Posterior cingulate gyrus (tissue), 11 donors: ENCODE measurements at regions not wholly inside any gene's neighbourhood (a gene's known extent, or its start where the extent isn't known, plus 50 kb on each side); places are given as distances from the start of the nearest gene placed in this dataset.
"Not testable (repeated sequence)": the region's sequence is repeated elsewhere in the genome, so short reads cannot be mapped to it uniquely, and the experiment has no call there.

Source experiments
- DNase-seq, 10 donors: peaks; one replicate each; pipeline versions ENCODE4 v3.0.0 to v3.0.0-alpha.2; 2020 to 2021; ENCODE audit warnings: mixed read lengths in 3 of 10
- intact Hi-C: fragments of 100-400 bp; cut with DNase I; formaldehyde crosslinking; loops from one replicate; pipeline ENCODE4 v1.15.1; 2023

DNA sequence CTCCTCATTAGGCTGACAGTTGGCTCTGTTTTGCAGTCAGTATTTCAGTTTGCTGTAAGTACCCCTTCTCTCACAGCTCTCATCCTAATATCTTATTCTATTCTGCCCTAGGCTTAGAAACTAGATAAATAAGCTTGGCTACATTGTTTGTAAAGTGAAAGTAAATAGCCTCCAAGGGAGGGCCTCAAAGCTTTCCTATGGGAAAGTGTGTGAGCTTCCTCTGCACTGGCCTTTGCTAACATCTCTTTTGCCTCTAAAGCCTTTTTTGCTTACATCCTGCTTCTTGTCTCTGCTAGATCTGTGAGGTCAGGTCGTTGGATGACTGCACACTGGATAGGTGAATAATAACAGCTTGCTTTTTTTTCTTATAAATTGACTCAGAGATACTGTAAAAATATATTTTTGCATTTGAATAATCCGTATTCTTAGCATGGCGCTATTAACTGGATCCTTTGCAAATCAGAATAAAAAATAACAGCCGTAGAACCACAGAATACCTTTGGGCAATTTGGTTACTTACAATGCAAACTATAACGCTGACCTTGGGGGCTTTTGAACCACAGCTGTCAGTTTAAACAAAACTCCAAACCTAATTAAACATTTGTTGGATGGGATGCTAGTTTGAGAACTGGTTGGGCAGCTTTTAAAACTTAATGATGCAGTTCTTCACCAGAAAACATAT is 55.1 kb downstream of the TTC6 start:
- intact Hi-C loops, result no loop called here

DNA sequence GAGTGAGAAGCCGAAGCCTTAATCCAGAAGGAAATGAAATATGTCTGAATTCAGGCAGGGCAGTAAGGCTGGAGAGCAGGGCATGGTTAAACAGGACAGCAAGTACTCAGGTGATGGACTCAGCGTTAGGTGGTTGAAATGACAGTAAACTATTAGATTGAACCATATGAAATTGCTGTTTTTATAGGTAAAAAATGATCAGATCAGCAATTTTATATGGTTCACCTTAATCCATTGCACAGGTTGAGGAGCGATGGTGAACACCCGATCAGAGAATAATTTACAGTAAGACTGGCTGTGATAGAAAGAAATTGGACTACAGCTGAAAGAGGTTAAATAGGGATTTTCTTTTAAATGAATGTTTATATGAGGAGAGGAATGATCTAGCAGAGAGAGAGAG is 56.6 kb downstream of the TTC6 start:
- intact Hi-C loops, result no loop called here
- no peak for DNase-seq

More for the DNA sequence above, 55.1 kb downstream of the TTC6 start:
- DNase-seq, result no peak

DNA sequence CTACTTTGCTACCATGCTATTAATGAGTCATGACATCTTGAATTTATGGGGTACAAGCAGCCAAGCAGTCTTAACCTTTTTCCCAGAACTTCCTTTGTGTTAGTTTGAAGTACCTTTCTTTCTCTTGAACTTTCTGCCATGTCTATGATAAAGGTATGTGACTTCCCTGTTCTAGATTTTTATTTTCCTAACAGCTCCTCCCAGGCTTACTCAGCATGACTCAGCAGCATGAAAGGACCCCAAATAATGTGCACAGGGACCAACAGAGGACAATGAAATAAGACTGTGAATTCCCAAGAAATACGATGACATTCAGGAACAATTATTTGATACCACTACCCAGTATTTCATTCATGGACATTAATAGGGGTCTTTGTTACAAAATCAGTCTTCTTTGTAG is 60.0 kb downstream of the TTC6 start:
- DNase-seq, result no peak
- intact Hi-C loops, result no loop called here

- intact Hi-C loops, result no loop called here
- DNase-seq, result no peak
Measured at GRCh38 chr14:37658156-37658555, 62.7 kb downstream of the TTC6 start.

DNA sequence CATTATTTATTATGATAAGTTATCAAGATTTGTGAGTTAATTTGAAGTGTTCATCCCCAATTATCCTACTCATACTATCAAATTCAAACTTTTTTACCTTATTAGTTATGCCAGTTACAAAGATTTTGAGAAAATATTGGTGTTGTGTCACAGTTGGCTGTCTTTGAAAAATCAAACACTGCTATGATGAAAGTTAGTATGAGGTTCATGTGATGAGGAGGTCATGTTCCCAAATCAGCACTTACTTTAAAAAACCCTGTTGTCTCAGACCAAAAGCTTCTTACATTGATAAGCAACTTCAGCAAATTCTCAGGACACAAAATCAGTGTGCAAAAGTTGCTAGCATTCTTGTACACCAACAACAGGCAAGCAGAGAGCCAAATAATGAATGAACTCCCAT is 68.1 kb downstream of the TTC6 start:
- intact Hi-C loops, result no loop called here
- DNase-seq, result no peak

- no peak for DNase-seq
Measured at GRCh38 chr14:37665479-37665878, 70.0 kb downstream of the TTC6 start.

DNA sequence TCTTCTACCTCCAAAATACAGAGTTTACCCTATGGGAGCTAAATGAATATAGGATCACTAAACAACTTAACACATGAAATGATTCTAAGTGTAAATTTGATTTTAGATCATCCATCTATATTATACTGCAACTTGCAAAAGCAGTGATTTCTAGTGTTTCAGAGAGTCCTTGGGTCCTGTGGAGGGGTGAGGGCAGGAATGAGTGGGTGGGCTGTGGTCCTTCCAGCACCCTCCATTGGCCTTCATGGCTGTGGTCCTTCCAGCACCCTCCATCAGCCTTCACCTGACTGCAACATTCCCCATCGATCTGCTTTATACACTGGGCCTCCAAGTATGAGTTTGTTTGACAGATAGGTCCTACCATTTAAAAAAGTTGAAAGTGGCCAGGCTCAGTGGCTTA is 70.5 kb downstream of the TTC6 start:
- no peak for DNase-seq
- intact Hi-C loops, result no loop called here

More at GRCh38 chr14:37665479-37665878, 70.0 kb downstream of the TTC6 start:
- intact Hi-C loops, result no loop called here

GRCh38 chr14:37668646-37669045 is 73.2 kb downstream of the TTC6 start:
- intact Hi-C loops, result no loop called here
- DNase-seq, result no peak

- DNase-seq, result no peak
- intact Hi-C loops, result no loop called here
Measured at GRCh38 chr14:37669242-37669641, 73.8 kb downstream of the TTC6 start.

GRCh38 chr14:37673439-37673838 is 78.0 kb downstream of the TTC6 start:
- intact Hi-C loops, result no loop called here
- DNase-seq, result no peak

DNA sequence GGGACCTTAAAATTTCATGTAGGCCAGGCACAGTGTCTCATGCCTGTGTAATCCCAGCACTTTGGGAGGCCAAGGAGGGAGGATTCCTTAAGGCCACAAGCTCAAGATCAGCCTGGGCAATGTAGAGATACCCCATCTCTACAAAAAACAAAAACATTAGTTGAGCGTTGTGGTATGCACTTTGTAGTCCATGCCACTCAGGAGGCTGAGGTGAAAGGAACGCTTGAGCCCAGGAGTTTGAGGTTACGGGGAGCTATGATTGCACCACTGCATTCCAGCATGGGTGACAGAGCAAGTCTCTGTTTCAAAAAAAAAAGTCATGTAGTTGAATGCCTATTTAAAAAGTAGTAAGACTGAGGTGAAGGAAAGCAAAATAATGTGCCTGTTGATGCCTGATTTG is 83.5 kb downstream of the TTC6 start:
- intact Hi-C loops, result no loop called here
- DNase-seq, result no peak

DNA sequence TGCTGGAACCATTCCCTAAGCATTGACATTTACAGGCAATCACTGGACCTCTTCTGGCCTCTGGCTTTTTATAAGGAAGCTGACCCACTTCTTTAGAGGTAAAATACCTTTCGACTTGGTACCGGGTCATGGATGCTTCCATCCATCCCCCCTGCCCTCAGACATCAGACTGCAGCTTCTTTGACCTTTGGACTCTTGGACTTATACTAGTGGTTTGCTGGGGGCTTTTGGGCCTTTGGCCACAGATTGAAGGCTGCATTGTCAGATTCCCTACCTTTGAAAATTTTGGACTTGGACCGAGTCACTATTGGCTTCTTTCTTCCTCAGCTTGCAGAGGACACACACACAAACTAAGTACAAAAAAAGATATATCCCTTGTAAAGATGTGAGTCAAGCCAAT is 86.1 kb downstream of the TTC6 start:
- no peak for DNase-seq
- intact Hi-C loops, result no loop called here

DNA sequence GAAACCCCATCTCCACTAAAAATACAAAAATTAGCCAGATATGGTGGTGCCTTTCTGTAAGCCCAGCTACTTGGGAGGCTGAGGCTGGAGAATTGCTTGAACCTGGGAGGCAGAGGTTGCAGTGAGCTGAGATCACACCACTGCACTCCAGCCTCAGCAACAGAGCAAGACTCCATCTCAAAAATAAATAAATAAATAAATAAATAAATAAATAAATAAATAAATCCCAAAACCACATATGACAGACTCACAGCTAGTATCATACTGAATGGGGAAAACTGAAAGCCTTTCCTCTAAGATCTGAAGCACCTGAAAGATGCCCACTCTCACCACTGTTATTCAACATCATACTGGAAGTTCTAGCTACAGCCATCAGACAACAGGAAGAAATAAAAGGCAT is 97.3 kb downstream of the TTC6 start:
- not testable (repeated sequence) for DNase-seq

DNA sequence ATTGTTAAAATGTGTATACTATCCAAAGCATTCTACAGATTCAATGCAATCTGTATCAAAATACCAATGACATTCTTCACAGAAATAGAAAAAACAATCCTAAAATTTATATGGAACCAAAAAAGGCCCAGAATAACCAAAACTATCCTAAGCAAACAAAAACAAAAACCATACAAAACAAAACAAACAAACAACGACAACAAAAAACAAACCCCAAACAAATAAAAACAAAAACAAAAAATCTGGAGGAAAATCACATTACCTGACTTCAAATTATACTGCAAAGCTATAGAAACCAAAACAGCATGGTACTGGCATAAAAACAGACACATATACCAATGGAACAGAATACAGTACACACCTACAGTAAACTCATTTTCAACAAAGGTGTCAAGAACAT is 98.0 kb downstream of the TTC6 start:
- DNase-seq, intact Hi-C loops: not testable (repeated sequence)

More for the DNA sequence above, 97.3 kb downstream of the TTC6 start:
- intact Hi-C loops, result not testable (repeated sequence)

DNA sequence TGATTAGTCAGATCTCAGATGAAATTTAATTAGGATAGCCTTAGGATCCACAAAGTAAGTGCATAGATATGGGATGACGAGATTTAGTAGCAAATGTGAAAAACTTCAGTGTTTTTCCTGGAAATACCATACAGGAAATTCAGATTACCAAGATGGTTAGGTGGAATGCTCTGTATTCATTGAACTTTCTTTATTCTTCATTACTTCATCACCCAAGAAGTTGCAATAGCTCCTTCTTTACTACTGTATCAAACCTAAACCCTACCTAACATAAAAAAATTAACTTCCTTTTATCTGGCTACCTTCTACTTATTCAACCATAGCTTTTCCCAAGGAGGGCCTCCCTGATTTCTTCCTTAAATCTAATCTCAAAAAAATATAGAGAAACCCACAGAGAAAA is 100.4 kb downstream of the TTC6 start:
- intact Hi-C loops, result no loop called here

DNA sequence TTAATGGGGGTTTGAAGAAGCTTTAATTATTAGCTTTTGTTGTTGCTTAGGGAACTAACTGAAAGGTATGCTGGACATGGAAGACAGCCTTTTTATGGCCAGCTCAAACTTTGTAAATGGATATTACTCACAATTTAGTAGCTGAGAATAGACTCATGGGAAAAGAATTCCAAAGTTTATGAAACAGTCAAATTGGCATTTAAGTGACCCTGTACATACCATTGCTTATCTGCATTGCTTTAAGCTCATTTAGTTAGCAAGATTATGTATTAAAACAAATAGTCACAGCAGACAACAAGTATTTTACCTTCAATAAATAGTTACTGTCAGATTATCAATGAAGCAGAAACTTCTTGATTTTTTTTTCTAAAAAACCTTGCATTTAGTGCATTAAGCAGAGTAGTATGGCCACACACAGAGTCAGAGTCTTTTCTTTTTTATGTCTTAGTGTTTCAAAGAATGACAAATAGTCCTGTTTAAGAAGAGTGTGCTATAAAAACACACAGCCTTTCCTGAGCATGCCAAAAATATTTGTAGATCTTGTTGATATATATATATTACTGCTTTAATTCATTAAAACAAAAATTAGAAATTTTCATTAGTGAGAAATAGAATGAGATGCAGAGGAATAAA is 102.2 kb downstream of the TTC6 start:
- DNase-seq, result no peak
- intact Hi-C loops, result no loop called here

More for the DNA sequence above, 100.4 kb downstream of the TTC6 start:
- no peak for DNase-seq

- intact Hi-C loops, result no loop called here
- DNase-seq, result no peak
Measured at GRCh38 chr14:37698840-37699777, 103.7 kb downstream of the TTC6 start.

DNA sequence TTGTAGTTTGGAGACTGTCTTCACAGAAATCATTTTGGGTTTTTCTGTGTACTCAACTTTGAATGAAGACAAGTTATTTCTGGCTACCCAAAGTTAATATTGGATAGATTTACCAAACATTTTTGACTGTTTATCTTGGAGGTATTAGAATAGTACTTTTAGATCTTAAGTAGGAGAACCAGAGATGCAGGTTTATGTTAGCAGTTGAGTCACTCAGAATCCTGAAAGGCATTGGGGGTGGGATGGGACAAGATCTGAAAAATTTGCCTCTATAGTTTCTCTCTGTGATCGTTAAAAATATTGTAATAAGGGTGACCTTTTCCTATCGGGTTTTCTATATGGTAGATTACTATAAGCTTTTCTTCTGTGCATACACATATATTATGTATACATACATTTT is 112.3 kb downstream of the TTC6 start:
- DNase-seq, result no peak
- intact Hi-C loops, result loop anchor here (5.0 kb wide), 1 partner anchor 165 kb away; no protein-coding TSS in a partner anchor

GRCh38 chr14:37708481-37708880 is 113.1 kb downstream of the TTC6 start:
- no peak for DNase-seq
- intact Hi-C loops, result loop anchor here (5.0 kb wide), 1 partner anchor 164 kb away; no protein-coding TSS in a partner anchor

DNA sequence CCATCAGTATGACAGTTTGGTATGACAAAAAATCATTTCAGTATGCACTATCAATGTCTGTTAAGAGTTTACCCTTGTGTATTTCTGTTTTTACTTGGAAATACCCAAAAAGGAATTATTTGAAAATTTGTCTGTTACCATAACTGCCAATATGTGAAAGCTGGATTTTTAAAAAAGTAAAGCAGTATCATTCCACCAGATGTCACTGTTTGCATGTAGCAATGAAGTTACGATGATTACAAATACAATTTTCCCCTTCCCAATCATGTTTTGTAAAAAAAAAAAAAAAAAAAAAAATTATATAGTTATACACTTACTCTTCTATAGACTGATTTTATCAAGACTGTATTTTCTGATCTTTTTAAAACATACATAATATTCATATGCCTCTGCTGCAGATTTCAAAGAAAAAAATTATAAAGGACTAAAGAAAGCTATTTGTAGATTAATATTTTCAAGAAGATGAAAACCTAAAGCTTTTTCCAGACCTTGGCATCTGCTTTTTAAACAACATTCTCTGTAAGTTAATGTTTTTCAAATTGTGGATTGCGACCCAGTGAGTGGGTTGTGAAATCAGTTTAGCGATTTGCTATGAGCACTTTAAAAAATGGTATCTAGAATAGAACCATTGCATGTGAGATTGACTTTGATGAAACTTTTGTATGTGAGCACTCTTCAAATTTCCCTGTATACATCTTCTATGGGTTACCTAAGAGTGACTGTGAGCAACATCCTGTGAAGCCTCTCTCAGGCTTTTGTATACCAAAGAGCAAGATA is 114.2 kb downstream of the TTC6 start:
- intact Hi-C loops, result loop anchor here (5.0 kb wide), 1 partner anchor 163 kb away; no protein-coding TSS in a partner anchor
- no peak for DNase-seq
